ENCODE measurements at regions not wholly inside any gene's neighbourhood (a gene's known extent, or its start where the extent isn't known, plus 50 kb on each side); places are given as distances from the start of the nearest gene placed in this dataset.

DNA sequence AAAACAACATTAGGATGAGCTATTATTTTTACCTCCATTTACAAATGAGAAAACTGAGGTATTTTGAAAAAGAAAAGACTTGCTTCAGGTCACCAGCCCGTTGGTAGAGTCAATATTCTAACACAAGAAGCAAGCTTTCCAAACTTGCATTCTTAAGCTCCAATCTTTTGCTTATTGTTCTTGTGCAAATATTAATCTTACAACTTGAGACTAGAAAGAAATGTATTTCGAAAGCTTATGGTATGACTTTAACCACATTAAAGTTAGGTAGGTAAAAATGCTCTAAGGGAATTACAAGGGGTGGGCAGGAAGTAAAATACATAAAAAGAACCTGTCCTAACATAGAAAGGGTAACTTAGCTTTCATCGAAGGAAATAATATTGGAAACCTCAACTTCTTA is 453.9 kb downstream of the SLITRK5 start:
- TF ChIP-seq EZH2 (IDR thresholded peaks at IDR 0.05) (no peak), POLR2AphosphoS5 (IDR thresholded peaks at IDR 0.05; ENCODE audit: borderline replicate concordance, low read depth, low read length) (no peak)
